ENCODE measurements at regions not wholly inside any gene's neighbourhood (a gene's known extent, or its start where the extent isn't known, plus 50 kb on each side); places are given as distances from the start of the nearest gene placed in this dataset.

GRCh38 chr7:12064586-12065127 lies 146.4 kb upstream of the TMEM106B start:
- DNase-seq = no peak
- ATAC-seq = no peak
- intact Hi-C loops (cut with DNase I) = loop anchor here in 1 of 2 donors (5.0 kb wide), 1 partner anchor 258 kb away; no protein-coding TSS in a partner anchor

- DNase-seq (no peak), ATAC-seq (no peak)
- intact Hi-C loops (cut with DNase I) = loop anchor here (2.0 to 5.0 kb wide), 3 partner anchors 256 to 425 kb away; no protein-coding TSS in a partner anchor
Observed at GRCh38 chr7:12066004-12066403, 145.1 kb upstream of the TMEM106B start.

- intact Hi-C loops (cut with DNase I) = loop anchor here (2.0 to 5.0 kb wide), 3 partner anchors 256 to 424 kb away; no protein-coding TSS in a partner anchor
- ATAC-seq = no peak
- no peak for DNase-seq
Observed at GRCh38 chr7:12066521-12066920, 144.6 kb upstream of the TMEM106B start.

GRCh38 chr7:12067156-12067831 lies 143.8 kb upstream of the TMEM106B start:
- ATAC-seq (peak; percentile 65 to 72), DNase-seq (peak; percentile 31)
- intact Hi-C loops (cut with DNase I) = loop anchor here (2.0 to 5.0 kb wide), 3 partner anchors 255 to 424 kb away; no protein-coding TSS in a partner anchor

GRCh38 chr7:12069757-12070156 lies 141.3 kb upstream of the TMEM106B start:
- ATAC-seq = no peak
- intact Hi-C loops (cut with DNase I) = loop anchor here in 1 of 2 donors (5.0 kb wide), 1 partner anchor 253 kb away; no protein-coding TSS in a partner anchor
- no peak for DNase-seq

GRCh38 chr7:12074889-12075288 lies 136.2 kb upstream of the TMEM106B start:
- DNase-seq (no peak), ATAC-seq (no peak)
- intact Hi-C loops (cut with DNase I) = no loop called here

GRCh38 chr7:12080006-12080405 lies 131.1 kb upstream of the TMEM106B start:
- intact Hi-C loops (cut with DNase I) = no loop called here
- DNase-seq (no peak), ATAC-seq (no peak)

- ATAC-seq (no peak), DNase-seq (no peak)
- intact Hi-C loops (cut with DNase I) = no loop called here
Observed at GRCh38 chr7:12085516-12085915, 125.6 kb upstream of the TMEM106B start.

GRCh38 chr7:12089951-12090756 lies 120.9 kb upstream of the TMEM106B start:
- DNase-seq (no peak), ATAC-seq (no peak)
- intact Hi-C loops (cut with DNase I) = no loop called here

GRCh38 chr7:12090757-12091221 lies 120.3 kb upstream of the TMEM106B start:
- peak in 1 of 2 donors; percentile 67 for ATAC-seq
- no peak for DNase-seq

GRCh38 chr7:12091231-12091630 lies 119.9 kb upstream of the TMEM106B start:
- intact Hi-C loops (cut with DNase I) = no loop called here
- ATAC-seq (no peak), DNase-seq (no peak)

More at GRCh38 chr7:12090757-12091221, 120.3 kb upstream of the TMEM106B start:
- intact Hi-C loops (cut with DNase I) = no loop called here

GRCh38 chr7:12092499-12093130 lies 118.5 kb upstream of the TMEM106B start:
- ATAC-seq (no peak), DNase-seq (no peak)
- intact Hi-C loops (cut with DNase I) = no loop called here

GRCh38 chr7:12093365-12093764 lies 117.7 kb upstream of the TMEM106B start:
- no peak for DNase-seq
- ATAC-seq = no peak
- intact Hi-C loops (cut with DNase I) = no loop called here

- DNase-seq (no peak), ATAC-seq (peak in 1 of 2 donors; percentile 80)
- intact Hi-C loops (cut with DNase I) = no loop called here
Observed at GRCh38 chr7:12094365-12094921, 116.7 kb upstream of the TMEM106B start.

- intact Hi-C loops (cut with DNase I) = no loop called here
- no peak for DNase-seq
- no peak for ATAC-seq
Observed at GRCh38 chr7:12102126-12102525, 109.0 kb upstream of the TMEM106B start.

GRCh38 chr7:12102527-12102926 lies 108.6 kb upstream of the TMEM106B start:
- intact Hi-C loops (cut with DNase I) = no loop called here
- DNase-seq (no peak), ATAC-seq (no peak)

GRCh38 chr7:12103948-12104347 lies 107.1 kb upstream of the TMEM106B start:
- DNase-seq = no peak
- ATAC-seq = no peak
- intact Hi-C loops (cut with DNase I) = no loop called here

GRCh38 chr7:12107381-12107780 lies 103.7 kb upstream of the TMEM106B start:
- no peak for ATAC-seq
- intact Hi-C loops (cut with DNase I) = no loop called here
- no peak for DNase-seq

- intact Hi-C loops (cut with DNase I) = no loop called here
- DNase-seq (no peak), ATAC-seq (no peak)
Observed at GRCh38 chr7:12107841-12108254, 103.2 kb upstream of the TMEM106B start.

Data from left cardiac atrium (tissue), 4 donors.